RPMI7951 (cell line): ENCODE measurements at regions not wholly inside any gene's neighbourhood (a gene's known extent, or its start where the extent isn't known, plus 50 kb on each side); places are given as distances from the start of the nearest gene placed in this dataset.

Source experiments
- DNase-seq: peaks from one replicate; pipeline ENCODE4 v3.0.0-alpha.2; 2012; ENCODE audit warnings: low read depth

DNA sequence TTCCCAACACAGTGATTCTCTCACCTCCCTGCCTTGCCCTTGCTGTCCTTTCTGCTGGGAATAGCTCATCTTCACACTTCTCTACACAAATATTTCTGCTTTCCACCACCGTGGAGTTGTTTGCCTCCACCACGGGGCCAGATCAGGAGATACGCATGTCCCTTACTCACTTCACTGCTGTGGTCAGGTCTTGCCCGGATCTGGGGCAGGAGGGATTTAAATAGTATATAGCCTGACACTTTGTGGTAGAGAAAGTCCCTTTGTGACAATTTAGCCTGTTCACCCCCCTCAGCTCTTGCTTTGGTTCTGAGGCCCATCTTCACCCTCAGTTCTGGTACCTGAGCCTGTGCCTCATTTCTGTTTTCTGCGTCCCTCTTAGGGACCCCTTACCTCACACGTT, 92.6 kb upstream of the PREP start:
- DNase-seq, result no peak

DNA sequence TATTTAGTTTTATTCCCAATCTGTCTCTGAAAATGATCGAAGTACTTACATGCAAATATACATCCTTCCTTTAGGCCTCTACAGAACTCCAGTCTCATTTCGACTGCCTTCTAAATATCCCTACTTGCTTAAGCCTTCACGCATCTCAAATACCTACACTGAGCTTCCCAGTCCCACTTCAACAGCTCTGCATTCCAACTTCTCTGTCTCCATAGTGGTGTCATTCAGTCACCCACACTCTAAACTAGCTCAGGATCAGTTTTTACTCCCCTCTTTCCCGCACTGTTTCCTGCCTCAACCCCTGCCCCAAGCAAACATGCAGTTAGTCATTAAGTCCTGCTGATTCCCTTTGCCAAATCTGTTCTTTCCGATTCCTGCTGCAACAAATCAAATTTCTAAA, 91.8 kb upstream of the PREP start:
- no peak for DNase-seq

DNA sequence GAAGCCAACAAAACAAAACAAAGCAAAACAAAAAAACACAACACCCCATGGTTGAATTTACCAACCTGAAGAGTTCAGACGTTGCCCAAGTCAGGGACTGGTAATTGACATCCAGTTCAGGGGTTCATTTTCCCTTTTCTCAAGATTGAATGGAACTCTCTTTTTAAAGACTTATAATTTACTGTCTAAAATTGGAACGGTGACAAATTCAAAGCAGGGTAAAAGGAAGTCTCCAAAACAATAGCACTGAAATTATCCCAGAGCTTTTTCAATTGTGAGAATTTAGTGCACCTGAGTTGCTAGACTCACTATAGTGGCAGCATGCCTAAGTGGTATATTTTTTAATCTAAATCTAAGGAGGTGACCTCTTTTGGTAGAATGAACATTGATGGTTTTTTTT, 90.9 kb upstream of the PREP start:
- DNase-seq, result no peak

DNA sequence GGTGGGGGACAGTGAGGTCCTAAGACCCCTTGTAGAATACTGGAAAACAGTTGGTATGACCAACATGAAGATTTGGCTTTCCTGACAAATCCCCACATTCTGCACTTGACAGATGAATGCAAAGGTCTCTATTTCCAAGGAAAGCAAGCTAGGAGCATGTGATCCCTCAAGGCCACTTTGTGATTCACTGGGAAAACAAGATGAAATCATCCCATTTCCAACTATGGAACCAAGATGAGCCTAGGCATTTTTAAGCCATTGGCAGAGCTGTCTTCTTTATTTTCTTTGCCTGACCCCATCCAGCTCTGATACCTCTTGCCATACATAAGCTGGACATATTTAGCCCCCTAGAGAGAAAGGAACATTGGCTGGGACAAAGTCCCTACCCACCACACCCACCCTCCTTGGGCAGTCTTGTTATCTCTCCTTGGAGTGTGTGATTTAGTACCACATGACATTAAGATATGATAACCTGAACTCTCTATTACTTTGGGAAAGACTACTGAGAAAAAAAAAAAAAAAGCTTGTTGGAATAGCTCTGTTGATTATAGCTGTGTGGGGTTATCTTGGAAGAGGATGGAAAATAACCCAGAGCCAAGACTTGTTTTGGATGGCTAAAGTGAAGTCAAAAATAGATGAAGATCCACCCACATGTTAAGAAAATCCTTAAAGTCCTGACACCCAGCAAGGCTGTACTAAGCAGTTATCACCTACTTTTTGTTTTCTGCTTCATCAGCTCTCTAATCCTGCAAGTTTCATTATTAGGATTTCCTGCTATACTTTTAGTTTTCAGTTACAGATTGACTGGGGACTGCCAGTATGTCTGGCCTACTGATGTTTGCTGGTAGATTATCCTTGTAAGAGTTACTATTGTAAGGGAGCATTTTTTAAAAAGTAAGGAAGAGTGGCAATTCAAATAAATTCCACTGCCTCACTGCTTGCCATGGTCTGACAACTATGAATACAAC, 90.1 kb upstream of the PREP start:
- peak; percentile 39 for DNase-seq

DNA sequence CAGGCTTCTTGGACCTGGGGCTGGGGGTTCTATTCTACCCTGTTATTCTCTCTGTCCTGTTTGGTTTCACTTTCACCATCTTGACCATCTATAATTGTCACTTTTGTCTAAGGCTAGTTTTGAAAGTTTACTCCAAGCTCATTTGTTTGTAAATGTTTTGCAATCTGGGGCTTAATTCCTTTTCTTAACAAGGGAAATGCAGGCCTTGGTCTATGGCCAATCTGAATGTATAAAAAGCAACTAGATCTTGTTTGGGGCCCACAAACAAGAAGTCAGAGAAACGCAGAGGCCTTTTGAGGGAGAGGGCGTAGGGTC, 86.3 kb upstream of the PREP start:
- no peak for DNase-seq

DNA sequence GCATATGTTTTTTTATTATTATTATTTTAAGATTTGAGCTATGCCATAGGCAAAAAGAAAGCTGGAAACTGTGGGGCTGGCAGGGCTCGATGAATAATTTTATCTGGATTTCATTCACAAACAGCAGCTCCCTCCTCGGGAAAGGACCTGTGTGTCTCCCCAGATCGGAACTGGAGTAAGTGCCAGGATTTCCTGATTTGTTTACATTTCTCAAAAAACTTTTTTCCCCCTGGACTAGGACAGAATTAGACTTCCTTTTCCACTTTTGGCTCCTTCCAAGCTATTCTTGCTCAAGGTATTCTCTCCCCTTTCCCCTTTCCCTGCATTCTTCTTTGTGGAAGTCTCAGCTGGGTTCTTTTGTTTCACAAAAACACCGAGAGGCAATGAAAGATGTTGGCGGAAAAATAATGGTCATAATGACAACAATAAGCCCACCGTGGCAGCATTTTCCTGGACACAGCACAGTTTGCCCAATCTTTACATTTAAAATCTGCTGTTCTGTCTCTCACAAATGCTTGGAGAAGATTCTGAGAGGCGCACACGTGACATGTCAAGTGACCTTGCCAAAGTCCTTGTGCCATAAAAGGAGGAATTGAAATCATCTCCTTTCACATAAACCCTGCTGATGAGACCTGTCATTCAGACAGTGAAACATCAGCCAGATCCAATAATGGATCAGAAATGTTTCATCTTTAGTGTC, 85.8 kb upstream of the PREP start:
- DNase-seq, result no peak

DNA sequence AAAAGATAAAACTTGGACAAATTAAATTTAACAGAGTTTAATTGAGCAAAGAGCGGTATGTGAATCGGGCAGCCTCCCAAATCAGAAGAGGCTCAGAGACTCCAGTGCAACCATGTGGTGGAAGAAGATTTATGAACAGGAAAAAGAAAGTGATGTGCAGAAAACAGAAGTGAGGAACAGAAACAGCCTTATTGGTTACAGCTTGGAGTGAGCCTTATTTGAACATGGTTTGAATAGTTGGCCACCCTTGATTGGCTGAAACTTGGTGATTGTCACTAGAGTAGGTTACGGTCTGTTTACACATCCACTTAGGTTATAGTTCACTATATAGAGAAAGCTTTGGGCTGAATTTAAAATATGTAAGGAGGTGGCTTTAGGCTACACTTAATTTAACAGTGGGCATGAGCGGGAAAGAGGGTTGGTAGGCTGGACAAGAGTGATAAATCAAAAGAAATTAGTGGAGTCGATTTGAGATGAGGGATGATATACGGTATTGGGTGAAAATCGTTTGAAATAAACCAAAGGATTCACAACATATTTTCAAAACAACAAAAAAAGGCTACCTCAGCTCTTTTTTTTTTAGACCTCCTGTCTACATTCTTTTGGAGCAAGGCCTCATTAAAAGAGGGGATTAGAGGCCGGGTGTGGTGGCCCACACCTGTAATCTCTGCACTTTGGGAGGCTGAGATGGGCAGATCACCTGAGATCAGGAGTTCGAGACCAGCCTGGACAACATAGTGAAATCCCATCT, 84.3 kb upstream of the PREP start:
- DNase-seq, result no peak

DNA sequence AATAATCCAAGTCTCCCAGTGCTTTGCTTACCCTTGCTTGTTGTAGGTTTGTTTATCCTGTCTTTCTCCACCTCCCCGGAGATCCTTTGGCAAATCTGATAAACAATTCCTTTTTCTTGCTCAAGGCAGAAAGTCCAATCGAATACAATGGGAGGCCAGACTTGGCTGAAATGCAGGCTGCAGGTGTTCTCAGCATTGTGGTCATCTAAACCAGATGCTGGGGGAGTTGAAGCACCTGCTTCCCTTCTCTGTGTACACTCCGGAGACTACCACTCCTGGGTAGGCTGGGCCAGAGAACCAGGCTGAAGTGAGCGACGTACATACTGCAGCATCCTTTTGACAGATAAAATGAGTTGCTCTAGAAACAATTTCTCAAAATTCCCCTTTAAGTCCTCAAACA, 82.6 kb upstream of the PREP start:
- DNase-seq, result no peak

DNA sequence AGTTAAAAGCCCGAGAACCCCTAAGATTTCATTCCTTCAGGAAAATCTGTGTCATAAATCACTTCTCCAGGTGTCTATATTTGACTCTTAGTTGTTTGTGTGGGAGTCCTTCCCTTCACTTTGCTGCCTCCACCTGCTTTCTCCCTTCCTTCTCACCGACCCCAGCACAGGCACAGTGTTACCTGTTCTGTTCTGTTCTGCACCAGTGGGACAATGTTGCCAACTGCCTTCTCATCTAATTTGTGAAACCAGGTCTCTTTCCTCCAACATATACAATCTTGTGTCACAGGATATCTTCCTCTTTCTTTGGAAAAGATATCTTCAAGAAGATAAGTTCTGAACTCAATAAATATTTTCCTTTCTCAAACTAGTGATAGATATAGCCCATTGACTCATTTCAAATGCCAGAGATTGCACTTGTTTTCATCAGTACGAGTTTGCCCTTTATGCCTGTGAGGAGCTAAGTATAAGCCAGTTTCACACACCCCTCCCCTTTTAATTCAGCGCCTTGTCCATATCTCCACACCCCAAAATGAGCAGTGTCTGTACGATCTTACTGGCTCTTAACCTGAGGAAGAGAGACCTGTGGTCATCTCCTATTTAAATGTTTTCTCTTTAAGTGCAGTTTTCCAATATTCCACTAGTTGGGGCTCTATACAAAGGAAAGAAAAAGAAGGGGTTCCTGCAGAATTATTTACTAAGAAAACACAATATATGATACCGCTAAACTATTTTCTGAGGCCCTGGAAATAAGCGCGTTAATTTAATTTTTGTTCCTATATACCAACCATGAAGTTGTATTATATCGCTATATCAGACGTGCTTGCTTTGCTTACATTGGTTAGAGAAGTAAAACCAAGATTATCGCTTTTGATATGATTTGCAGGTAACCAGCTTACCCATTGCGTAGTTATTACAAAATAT, 81.6 kb upstream of the PREP start:
- DNase-seq, result peak; percentile 66

DNA sequence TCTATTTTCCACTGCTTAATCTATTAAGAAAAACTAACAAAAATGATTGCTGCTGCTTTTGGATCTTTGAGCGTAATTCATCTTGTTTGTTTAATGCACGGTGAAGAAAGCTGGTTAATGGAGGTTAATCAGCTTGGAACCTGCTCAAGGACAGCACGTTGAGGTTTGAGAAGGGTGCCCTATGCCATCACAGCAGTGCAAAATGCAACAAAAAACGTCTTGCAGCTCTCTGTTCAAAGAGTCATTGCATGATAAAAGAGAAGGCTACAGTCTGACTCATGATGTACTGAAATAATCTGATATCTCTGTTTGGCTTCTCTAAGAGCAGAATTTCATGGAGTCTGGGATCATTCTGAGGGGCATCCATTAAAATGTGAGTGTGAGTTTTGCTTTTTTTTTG, 80.6 kb upstream of the PREP start:
- peak; percentile 78 for DNase-seq

DNA sequence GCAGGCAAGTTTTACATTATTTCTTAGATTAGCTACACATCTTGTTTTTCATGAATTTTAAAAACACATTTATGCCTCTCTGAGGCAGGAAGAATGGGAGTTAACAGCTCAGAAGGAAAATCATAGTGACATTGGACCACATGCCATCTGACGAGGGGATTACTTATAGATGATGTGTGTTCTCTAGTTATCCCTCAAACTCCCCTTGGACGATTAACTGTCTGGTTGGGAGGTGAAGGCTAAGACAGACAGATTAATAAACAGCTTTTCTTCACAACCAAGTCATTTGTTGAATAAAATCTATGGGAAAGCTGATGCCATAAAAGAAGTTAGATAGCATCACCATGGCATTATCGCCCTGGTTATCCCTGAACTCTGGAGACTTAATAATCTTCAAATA, 80.0 kb upstream of the PREP start:
- no peak for DNase-seq

DNA sequence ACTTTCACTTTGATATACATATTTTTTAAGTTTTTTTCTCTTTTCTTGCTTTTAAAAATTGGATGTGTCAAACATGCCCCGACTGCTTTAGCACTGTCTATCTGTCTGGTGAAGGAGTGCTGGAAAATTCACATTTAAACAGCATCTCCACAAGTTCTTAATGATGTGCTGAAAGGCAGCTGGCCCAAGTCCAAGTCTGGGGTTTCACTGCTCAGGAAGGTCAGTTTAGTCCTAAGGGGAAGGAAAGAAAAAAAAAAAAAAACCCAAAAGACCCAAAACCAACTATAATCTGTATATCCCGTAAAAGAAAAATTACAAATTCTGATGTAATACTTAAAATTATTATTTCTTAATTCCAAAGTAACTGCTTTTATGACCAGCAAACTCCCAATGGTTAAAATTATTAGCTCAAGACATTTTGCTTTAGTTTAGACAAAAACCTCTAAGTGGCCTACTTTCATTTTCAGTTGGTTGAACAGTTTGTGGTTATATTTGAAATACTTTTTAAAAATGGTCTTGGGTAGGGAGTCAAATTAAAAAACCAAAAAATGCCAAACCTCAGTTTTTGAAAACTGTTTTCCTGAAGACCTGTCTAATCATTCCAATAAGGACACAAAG, 79.5 kb upstream of the PREP start:
- peak; percentile 81 for DNase-seq

DNA sequence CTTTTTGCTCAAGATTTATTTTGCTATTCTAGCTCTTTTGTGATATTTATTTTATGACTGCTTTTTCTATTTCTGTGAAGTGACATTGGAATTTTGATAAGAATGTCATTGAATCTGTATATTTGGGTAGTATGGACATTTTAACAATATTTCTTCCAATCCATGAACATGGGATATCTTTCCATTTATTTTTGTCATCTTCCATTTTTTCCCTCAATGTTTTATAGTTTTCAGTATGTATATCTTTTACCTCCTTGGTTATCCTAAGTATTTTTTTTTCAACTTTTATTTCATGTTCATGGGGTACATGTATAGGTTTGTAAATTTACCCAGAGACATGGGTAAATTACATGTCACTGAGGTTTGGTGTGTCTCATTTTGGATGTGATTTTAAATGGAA, 74.1 kb upstream of the PREP start:
- DNase-seq, result no peak

DNA sequence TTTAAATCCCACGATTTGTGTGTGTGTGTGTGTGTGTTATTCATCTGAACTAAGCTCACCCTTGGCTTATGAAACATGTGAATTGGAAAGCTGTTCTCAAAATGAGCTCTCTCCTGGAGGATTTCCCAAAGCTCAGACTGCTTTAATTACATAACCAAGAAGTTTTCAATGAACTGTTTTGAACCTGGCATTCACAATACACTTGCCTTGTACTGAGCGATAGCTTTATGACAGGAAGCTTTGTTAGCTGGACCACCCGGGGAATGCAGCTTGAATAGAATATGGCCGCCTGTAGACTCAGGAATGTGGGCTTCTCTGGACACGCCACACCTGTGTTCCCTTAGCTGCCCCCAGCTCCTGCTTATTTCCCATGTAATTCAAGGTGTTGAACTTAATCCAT, 71.4 kb upstream of the PREP start:
- DNase-seq, result no peak

DNA sequence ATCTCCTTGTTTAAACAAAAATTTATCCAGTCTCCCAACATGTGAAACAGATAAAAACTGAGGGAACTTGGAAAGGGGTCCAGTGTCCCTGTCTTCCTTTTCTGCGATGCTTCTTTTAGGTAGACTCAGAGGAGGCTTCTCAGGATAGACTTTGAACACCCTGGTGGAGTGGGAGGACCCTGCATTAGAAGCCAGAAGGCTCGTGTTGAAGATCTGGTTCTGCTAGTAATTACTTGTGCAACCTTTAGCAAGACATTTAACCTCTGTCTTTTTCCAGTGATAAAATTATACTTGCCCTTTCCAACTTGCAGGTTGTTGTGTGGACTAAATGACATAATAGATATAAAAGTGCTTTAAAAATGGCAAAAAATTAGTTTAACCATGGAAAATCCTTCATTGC, 67.1 kb upstream of the PREP start:
- DNase-seq, result no peak

DNA sequence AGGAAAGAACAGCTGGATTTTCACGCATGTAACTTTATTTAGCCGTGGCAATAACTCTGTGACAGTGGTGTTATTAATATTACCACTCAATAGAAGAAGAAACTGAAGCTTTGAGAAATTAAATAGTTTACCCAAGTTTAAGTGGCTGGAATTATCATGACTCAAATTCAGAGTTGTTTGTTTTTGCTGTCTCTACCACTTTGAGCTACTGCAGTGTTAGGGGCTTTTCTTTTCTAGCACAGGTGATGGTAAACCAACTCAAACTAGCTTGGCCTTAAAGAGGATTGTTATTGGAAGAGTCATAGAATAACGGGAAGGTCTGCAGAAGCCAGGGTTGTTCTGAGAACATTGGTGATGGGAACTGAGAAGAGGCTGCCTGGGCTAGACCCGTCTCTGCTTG, 66.0 kb upstream of the PREP start:
- DNase-seq, result no peak

DNA sequence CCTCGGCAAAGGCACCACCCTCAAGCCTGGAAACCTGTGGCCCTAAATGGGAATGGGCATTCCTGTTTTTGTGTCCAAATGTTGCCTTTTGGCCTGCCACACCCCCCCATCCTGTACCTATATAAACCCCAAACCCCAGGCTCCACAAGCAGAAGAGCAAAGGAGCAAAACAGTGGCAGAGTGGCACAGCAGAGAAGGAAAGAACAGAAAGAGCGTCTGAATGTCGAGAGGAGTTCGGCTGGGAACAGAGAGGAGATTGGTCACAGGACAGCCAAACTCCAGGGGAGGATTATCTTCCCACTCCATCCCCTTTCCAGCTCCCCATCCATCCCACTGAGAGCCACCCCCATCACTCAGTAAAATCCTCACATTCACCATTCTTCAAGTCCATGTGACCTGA, 58.0 kb upstream of the PREP start:
- no peak for DNase-seq

DNA sequence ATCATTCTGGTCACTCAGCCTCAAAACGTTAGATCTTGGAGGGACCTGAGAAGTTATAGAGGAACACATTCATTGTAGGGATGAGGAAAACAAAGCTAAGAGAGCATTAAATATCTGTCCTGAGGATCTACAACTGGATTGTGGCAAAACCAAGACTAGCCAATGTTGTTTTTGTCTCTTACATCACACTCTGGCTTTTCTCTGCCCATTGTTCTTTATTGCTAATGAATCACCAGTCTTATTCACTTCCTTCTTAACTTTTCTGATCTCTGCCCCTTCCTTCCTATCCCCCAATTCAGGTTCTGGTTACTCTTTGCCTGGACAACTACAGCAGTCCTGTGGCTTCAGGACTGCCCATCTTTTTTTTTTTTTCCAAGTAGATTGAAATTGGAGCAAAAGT, 57.0 kb upstream of the PREP start:
- peak; percentile 76 for DNase-seq

DNA sequence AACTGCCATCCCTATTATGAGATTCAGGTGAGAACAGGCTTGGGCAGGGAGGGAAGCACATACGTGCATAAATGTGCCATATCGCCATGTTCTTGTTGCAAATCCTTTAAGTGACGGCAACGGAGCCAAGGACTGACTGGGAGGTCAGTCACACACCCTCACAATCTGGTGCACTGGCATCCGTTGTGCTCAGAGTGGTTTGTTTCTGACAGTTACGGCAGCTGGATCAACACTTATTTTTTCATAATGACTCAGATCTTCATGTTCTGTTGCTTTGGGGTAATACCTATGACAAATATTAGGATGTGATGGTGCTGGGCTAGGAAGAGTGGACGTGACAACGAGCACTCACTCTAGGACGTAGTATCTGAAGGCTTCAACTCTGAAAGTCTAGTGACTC, 56.2 kb upstream of the PREP start:
- peak; percentile 39 for DNase-seq

DNA sequence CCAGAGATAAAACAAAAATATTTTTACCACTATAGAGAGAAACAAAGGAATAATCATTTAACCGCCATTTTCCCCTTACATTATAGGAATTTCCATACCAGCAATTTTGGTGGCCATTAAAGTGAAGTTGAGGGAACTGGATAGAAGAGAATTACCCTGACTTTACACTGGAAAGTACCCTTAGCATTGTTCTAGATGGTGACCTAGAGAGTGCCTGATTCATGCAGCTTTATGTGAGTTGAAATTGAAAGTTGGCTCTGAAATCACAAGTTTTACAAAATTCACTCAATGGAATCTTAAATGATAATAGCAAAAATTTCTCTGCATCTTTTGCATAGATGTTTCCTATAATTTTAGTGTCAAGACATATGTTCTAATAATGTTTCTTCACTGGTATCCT, 55.7 kb upstream of the PREP start:
- no peak for DNase-seq

DNA sequence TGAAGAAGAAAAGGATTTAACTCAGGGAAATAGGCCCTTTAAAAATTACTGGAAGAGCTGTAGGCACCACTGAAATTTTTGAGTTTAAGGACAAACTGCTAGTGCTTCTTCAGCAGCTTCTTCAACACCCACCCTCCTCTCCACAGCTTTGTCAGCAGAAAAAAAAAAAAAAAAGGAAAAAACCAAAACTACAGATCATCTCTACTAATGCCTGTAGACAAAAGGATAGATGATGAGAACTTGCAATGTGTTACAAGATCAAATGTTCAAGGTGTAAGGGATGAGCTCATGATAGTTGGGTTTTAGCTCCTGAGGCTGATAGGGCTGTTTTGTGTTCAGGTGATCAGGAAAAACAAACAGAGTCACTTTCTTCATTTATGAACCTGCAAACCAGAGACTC, 55.2 kb upstream of the PREP start:
- DNase-seq, result no peak
